Glutamatergic neuron (in vitro differentiated cells): ENCODE measurements at regions not wholly inside any gene's neighbourhood (a gene's known extent, or its start where the extent isn't known, plus 50 kb on each side); places are given as distances from the start of the nearest gene placed in this dataset.

ENCODE experiments used
- DNase-seq: peaks from one replicate; pipeline ENCODE4 v3.0.0; 2022
- H3K27ac Mint-ChIP-seq: one replicate; pipeline ENCODE4 v1.8.0; 2020; ENCODE audit warnings: mild to moderate bottlenecking, mixed read lengths, inconsistent platforms; ENCODE audit not compliant: unreplicated experiment
- H3K27me3 Mint-ChIP-seq: one replicate; pipeline ENCODE4 v1.8.0; 2020; ENCODE audit warnings: mild to moderate bottlenecking, moderate library complexity, mixed read lengths, inconsistent platforms; ENCODE audit not compliant: unreplicated experiment
- H3K36me3 Mint-ChIP-seq: one replicate; pipeline ENCODE4 v1.8.0; 2020; ENCODE audit warnings: mild to moderate bottlenecking, mixed read lengths, inconsistent platforms; ENCODE audit not compliant: unreplicated experiment
- H3K4me1 Mint-ChIP-seq: one replicate; pipeline ENCODE4 v1.8.0; 2020; ENCODE audit warnings: mild to moderate bottlenecking, low read depth, mixed read lengths, inconsistent platforms; ENCODE audit not compliant: unreplicated experiment
- H3K4me3 Mint-ChIP-seq: one replicate; pipeline ENCODE4 v1.8.0; 2020; ENCODE audit warnings: mild to moderate bottlenecking, mixed read lengths, inconsistent platforms; ENCODE audit not compliant: unreplicated experiment
- H3K9me3 Mint-ChIP-seq: one replicate; pipeline ENCODE4 v1.8.0; 2020; ENCODE audit warnings: mild to moderate bottlenecking, moderate library complexity, mixed read lengths, inconsistent platforms; ENCODE audit not compliant: unreplicated experiment
- TF ChIP-seq, protein P1 (sequence below): fragments of 200-600 bp; sonication (generic); IDR thresholded peaks from one replicate; pipeline ENCODE4 v1.5.0; 2021; ENCODE audit not compliant: partially characterized antibody, unreplicated experiment

DNA sequence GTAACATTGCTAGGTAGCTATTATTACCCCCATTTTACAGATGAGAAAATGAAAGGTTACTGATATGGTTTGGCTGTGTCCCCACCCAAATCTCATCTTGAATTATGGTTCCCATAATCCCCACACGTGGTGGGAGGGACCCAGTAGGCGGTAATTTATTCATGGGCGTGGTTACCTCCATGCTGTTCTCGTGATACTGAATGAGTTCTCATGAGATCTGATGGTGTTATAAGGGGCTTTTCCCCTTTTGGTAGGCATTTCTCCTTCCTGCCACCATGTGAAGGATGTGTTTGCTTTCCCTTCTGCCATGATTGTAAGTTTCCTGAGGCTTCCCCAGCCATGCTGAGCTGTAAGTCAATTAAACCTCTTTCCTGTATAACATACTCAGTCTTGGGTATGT, 252.1 kb downstream of the OPA1 start:
- peaks cover 5% of the 10 kb centered on the region for H3K9me3 Mint-ChIP-seq
- H3K27ac Mint-ChIP-seq: no peak overlapping the region
- no peaks in the 10 kb centered on the region for H3K4me1 Mint-ChIP-seq
- H3K4me3 Mint-ChIP-seq: no peak overlapping the region
- TF ChIP-seq, protein P1, sequence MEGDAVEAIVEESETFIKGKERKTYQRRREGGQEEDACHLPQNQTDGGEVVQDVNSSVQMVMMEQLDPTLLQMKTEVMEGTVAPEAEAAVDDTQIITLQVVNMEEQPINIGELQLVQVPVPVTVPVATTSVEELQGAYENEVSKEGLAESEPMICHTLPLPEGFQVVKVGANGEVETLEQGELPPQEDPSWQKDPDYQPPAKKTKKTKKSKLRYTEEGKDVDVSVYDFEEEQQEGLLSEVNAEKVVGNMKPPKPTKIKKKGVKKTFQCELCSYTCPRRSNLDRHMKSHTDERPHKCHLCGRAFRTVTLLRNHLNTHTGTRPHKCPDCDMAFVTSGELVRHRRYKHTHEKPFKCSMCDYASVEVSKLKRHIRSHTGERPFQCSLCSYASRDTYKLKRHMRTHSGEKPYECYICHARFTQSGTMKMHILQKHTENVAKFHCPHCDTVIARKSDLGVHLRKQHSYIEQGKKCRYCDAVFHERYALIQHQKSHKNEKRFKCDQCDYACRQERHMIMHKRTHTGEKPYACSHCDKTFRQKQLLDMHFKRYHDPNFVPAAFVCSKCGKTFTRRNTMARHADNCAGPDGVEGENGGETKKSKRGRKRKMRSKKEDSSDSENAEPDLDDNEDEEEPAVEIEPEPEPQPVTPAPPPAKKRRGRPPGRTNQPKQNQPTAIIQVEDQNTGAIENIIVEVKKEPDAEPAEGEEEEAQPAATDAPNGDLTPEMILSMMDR: no peak
- peaks cover 9% of the 10 kb centered on the region for H3K36me3 Mint-ChIP-seq
- DNase-seq: no peak
- H3K27me3 Mint-ChIP-seq: no peaks in the 10 kb centered on the region

GRCh38 chr3:193846569-193846968, 253.6 kb downstream of the OPA1 start:
- H3K27me3 Mint-ChIP-seq: no peaks in the 10 kb centered on the region
- TF ChIP-seq, protein P1: no peak
- no peak overlapping the region for H3K4me3 Mint-ChIP-seq
- DNase-seq: no peak
- no peaks in the 10 kb centered on the region for H3K4me1 Mint-ChIP-seq
- peaks cover 6% of the 10 kb centered on the region for H3K9me3 Mint-ChIP-seq
- H3K27ac Mint-ChIP-seq: no peak overlapping the region
- H3K36me3 Mint-ChIP-seq: peaks cover 9% of the 10 kb centered on the region

DNA sequence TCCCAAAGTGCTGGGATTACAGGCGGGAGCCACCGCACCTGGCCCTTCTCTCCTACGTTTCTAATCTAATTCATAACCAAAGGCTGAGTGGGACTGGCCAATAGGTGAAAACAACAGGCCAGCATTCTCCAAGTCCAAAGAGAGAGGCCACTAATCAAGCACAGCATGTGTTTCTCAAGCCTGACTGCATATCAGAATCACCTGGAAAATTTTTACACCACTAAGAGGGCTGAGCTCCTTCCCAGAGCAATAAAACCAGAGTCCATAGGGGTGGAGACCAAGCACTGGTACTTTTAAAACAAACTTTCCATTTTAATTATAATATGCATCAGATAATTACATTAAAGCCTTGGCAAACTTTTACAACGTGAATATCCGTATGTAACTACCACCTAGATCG, 254.4 kb downstream of the OPA1 start:
- Mint-ChIP-seq H3K4me1 (no peaks in the 10 kb centered on the region), H3K9me3 (peaks cover 5% of the 10 kb centered on the region), H3K36me3 (peaks cover 9% of the 10 kb centered on the region), H3K4me3 (no peak overlapping the region), H3K27ac (no peak overlapping the region), H3K27me3 (no peaks in the 10 kb centered on the region)
- TF ChIP-seq, protein P1: no peak
- no peak for DNase-seq

DNA sequence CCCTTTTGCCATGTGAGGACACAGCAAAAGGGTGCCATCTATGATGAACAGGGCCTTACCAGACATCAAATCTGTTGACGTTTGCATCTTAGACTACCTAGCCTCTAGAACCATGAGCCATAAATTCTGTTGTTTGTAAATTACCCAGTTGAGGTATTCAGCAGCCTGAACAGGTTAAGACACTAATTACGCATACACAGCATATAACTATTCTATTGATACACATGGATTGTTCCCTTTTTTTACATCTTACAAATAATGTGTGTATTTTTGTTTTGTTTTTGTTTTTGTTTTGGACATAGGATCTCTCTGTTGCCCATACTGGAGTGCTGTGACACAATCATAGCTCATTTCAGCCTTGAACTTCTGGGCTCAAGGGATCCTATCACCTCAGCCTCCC, 255.5 kb downstream of the OPA1 start:
- Mint-ChIP-seq H3K4me1 (no peaks in the 10 kb centered on the region), H3K27me3 (no peaks in the 10 kb centered on the region), H3K4me3 (no peak overlapping the region), H3K27ac (no peak overlapping the region), H3K9me3 (peaks cover 5% of the 10 kb centered on the region), H3K36me3 (peaks cover 9% of the 10 kb centered on the region)
- no peak for DNase-seq
- TF ChIP-seq, protein P1: no peak

GRCh38 chr3:193850084-193850619, 257.1 kb downstream of the OPA1 start:
- TF ChIP-seq, protein P1: no peak
- Mint-ChIP-seq H3K27ac (no peak overlapping the region), H3K36me3 (peaks cover 9% of the 10 kb centered on the region), H3K4me3 (no peak overlapping the region), H3K27me3 (peaks cover 2% of the 10 kb centered on the region), H3K9me3 (peaks cover 5% of the 10 kb centered on the region), H3K4me1 (no peaks in the 10 kb centered on the region)
- no peak for DNase-seq
